ENCODE measurements at regions not wholly inside any gene's neighbourhood (a gene's known extent, or its start where the extent isn't known, plus 50 kb on each side); places are given as distances from the start of the nearest gene placed in this dataset.

- TF ChIP-seq CTCF (IDR thresholded peaks at IDR 0.05; ENCODE audit: insufficient read depth, low read length), result no peak
- no peak for TF ChIP-seq SPI1 (IDR thresholded peaks at IDR 0.05; ENCODE audit: borderline replicate concordance, low read depth)
- TF ChIP-seq POLR2AphosphoS5 (IDR thresholded peaks at IDR 0.05; ENCODE audit: low read depth), result no peak
- TF ChIP-seq GABPA (IDR thresholded peaks at IDR 0.05; ENCODE audit: low read depth), result no peak
- TF ChIP-seq, protein P1, sequence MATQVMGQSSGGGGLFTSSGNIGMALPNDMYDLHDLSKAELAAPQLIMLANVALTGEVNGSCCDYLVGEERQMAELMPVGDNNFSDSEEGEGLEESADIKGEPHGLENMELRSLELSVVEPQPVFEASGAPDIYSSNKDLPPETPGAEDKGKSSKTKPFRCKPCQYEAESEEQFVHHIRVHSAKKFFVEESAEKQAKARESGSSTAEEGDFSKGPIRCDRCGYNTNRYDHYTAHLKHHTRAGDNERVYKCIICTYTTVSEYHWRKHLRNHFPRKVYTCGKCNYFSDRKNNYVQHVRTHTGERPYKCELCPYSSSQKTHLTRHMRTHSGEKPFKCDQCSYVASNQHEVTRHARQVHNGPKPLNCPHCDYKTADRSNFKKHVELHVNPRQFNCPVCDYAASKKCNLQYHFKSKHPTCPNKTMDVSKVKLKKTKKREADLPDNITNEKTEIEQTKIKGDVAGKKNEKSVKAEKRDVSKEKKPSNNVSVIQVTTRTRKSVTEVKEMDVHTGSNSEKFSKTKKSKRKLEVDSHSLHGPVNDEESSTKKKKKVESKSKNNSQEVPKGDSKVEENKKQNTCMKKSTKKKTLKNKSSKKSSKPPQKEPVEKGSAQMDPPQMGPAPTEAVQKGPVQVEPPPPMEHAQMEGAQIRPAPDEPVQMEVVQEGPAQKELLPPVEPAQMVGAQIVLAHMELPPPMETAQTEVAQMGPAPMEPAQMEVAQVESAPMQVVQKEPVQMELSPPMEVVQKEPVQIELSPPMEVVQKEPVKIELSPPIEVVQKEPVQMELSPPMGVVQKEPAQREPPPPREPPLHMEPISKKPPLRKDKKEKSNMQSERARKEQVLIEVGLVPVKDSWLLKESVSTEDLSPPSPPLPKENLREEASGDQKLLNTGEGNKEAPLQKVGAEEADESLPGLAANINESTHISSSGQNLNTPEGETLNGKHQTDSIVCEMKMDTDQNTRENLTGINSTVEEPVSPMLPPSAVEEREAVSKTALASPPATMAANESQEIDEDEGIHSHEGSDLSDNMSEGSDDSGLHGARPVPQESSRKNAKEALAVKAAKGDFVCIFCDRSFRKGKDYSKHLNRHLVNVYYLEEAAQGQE (IDR thresholded peaks at IDR 0.05; ENCODE audit: insufficient replicate concordance, low read depth), result no peak
Measured at GRCh38 chr4:127486248-127486647, 146.5 kb upstream of the INTU start.

All from HL-60 (cell line).